Progenitor cell of endocrine pancreas (in vitro differentiated cells): ENCODE measurements at regions not wholly inside any gene's neighbourhood (a gene's known extent, or its start where the extent isn't known, plus 50 kb on each side); places are given as distances from the start of the nearest gene placed in this dataset.

Experiments
- DNase-seq: peaks from one replicate; pipeline ENCODE4 v3.0.0; 2021; ENCODE audit warnings: low spot score; ENCODE audit not compliant: unreplicated experiment
- H3K27ac Mint-ChIP-seq: 2 replicates; pipeline ENCODE4 v1.8.0; 2021; ENCODE audit warnings: mild to moderate bottlenecking, moderate library complexity, mixed read lengths
- H3K27me3 Mint-ChIP-seq: 2 replicates; pipeline ENCODE4 v1.8.0; 2021; ENCODE audit warnings: mixed read lengths
- H3K36me3 Mint-ChIP-seq: 2 replicates; pipeline ENCODE4 v1.8.0; 2022; ENCODE audit warnings: mixed read lengths; ENCODE audit not compliant: insufficient read depth
- H3K4me1 Mint-ChIP-seq: 2 replicates; pipeline ENCODE4 v1.8.0; 2021; ENCODE audit warnings: low read depth, mixed read lengths
- H3K4me3 Mint-ChIP-seq: 2 replicates; pipeline ENCODE4 v1.8.0; 2021; ENCODE audit warnings: low read depth, mild to moderate bottlenecking, moderate library complexity, mixed read lengths
- H3K9me3 Mint-ChIP-seq: 2 replicates; pipeline ENCODE4 v1.8.0; 2021; ENCODE audit warnings: low read depth, mixed read lengths
- TF ChIP-seq, protein P1 (sequence below): fragments of 200-600 bp; sonication (generic); IDR thresholded peaks from one replicate; pipeline ENCODE4 v1.5.0; 2021; ENCODE audit warnings: antibody characterized with exemption, mild to moderate bottlenecking; ENCODE audit not compliant: unreplicated experiment

DNA sequence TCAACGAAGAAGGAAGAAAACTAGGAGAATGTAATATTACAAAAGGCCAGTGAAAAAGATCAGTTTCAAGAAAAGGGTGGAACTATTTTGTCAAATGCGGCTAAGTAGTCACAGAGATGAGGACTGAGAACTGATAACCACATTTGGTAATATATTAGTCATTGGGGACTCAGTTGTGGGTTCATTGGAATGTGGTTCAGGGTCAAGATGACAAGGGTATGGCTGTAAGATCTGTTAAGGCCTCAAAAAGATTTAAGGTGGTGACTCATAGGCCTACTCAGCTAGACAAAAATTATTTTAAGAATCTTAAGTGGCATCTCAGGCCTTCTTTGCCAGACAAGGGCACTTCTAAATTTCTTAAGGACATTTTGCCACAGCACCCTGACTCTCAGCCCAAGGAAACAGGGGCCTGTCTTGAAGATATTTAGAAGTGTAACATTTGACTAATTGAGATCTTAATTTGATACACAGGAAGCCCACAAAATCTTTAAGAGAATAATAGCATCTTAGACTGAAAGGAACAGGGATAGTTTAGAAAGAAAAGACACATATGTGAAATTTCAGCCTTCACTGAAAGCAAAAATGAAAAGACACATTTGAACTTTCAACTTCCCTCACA lies 81.3 kb downstream of the STRADB start:
- no peaks in the 10 kb centered on the region for H3K4me1 Mint-ChIP-seq

More for the DNA sequence above, 81.3 kb downstream of the STRADB start:
- Mint-ChIP-seq H3K27me3 (no peaks in the 10 kb centered on the region), H3K4me3 (no peak overlapping the region), H3K36me3 (no peaks in the 10 kb centered on the region), H3K27ac (no peak overlapping the region), H3K9me3 (peaks cover 26% of the 10 kb centered on the region)
- TF ChIP-seq, protein P1, sequence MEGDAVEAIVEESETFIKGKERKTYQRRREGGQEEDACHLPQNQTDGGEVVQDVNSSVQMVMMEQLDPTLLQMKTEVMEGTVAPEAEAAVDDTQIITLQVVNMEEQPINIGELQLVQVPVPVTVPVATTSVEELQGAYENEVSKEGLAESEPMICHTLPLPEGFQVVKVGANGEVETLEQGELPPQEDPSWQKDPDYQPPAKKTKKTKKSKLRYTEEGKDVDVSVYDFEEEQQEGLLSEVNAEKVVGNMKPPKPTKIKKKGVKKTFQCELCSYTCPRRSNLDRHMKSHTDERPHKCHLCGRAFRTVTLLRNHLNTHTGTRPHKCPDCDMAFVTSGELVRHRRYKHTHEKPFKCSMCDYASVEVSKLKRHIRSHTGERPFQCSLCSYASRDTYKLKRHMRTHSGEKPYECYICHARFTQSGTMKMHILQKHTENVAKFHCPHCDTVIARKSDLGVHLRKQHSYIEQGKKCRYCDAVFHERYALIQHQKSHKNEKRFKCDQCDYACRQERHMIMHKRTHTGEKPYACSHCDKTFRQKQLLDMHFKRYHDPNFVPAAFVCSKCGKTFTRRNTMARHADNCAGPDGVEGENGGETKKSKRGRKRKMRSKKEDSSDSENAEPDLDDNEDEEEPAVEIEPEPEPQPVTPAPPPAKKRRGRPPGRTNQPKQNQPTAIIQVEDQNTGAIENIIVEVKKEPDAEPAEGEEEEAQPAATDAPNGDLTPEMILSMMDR, result no peak
- DNase-seq, result no peak
